ENCODE measurements at regions not wholly inside any gene's neighbourhood (a gene's known extent, or its start where the extent isn't known, plus 50 kb on each side); places are given as distances from the start of the nearest gene placed in this dataset.
"Not testable (repeated sequence)": the region's sequence is repeated elsewhere in the genome, so short reads cannot be mapped to it uniquely, and the experiment has no call there.

GRCh38 chr20:11702721-11703518, 214.8 kb upstream of the BTBD3 start:
- H3K36me3 ChIP-seq = no peaks in the 10 kb centered on the region
- TF ChIP-seq CTCF (IDR thresholded peaks at IDR 0.05) = no peak

GRCh38 chr20:11705512-11705911, 212.2 kb upstream of the BTBD3 start:
- no peak for TF ChIP-seq CTCF (IDR thresholded peaks at IDR 0.05)
- Histone ChIP-seq H3K27ac (no peak overlapping the region), H3K4me1 (ENCODE audit: control insufficient read depth in 1 of 2, insufficient read depth in 1 of 2, low read depth in 1 of 2, low read length in 1 of 2) (no peaks in the 10 kb centered on the region), H3K9me3 (no peaks in the 10 kb centered on the region), H3K27me3 (no peaks in the 10 kb centered on the region), H3K4me3 (ENCODE audit: low read depth in 1 of 2, low read length in 1 of 2) (no peak overlapping the region), H3K36me3 (no peaks in the 10 kb centered on the region)

More at GRCh38 chr20:11702721-11703518, 214.8 kb upstream of the BTBD3 start:
- Histone ChIP-seq H3K4me1 (ENCODE audit: control insufficient read depth in 1 of 2, insufficient read depth in 1 of 2, low read depth in 1 of 2, low read length in 1 of 2) (no peaks in the 10 kb centered on the region), H3K27me3 (no peaks in the 10 kb centered on the region), H3K27ac (no peak overlapping the region), H3K4me3 (ENCODE audit: low read depth in 1 of 2, low read length in 1 of 2) (no peak overlapping the region), H3K9me3 (no peaks in the 10 kb centered on the region)

GRCh38 chr20:11708223-11708622, 209.5 kb upstream of the BTBD3 start:
- not testable (repeated sequence) for H3K27ac ChIP-seq; H3K27me3 ChIP-seq; H3K4me3 ChIP-seq (ENCODE audit: low read depth in 1 of 2, low read length in 1 of 2); H3K4me1 ChIP-seq (ENCODE audit: control insufficient read depth in 1 of 2, insufficient read depth in 1 of 2, low read depth in 1 of 2, low read length in 1 of 2); H3K36me3 ChIP-seq; H3K9me3 ChIP-seq

- no peaks in the 10 kb centered on the region for H3K27me3 ChIP-seq
- H3K9me3 ChIP-seq = no peaks in the 10 kb centered on the region
- H3K4me3 ChIP-seq (ENCODE audit: low read depth in 1 of 2, low read length in 1 of 2) = no peak overlapping the region
- H3K36me3 ChIP-seq = no peaks in the 10 kb centered on the region
- H3K4me1 ChIP-seq (ENCODE audit: control insufficient read depth in 1 of 2, insufficient read depth in 1 of 2, low read depth in 1 of 2, low read length in 1 of 2) = no peaks in the 10 kb centered on the region
- TF ChIP-seq CTCF (IDR thresholded peaks at IDR 0.05) = no peak
- H3K27ac ChIP-seq = no peak overlapping the region
Measured at GRCh38 chr20:11711214-11711613, 206.5 kb upstream of the BTBD3 start.

- H3K4me3 ChIP-seq (ENCODE audit: low read depth in 1 of 2, low read length in 1 of 2) = no peak overlapping the region
- H3K27me3 ChIP-seq = no peaks in the 10 kb centered on the region
- TF ChIP-seq CTCF (IDR thresholded peaks at IDR 0.05) = no peak
- no peaks in the 10 kb centered on the region for H3K9me3 ChIP-seq
- no peaks in the 10 kb centered on the region for H3K4me1 ChIP-seq (ENCODE audit: control insufficient read depth in 1 of 2, insufficient read depth in 1 of 2, low read depth in 1 of 2, low read length in 1 of 2)
- no peak overlapping the region for H3K27ac ChIP-seq
- H3K36me3 ChIP-seq = no peaks in the 10 kb centered on the region
Measured at GRCh38 chr20:11712639-11713160, 205.0 kb upstream of the BTBD3 start.

- no peak overlapping the region for H3K27ac ChIP-seq
- H3K36me3 ChIP-seq = no peaks in the 10 kb centered on the region
- no peak for TF ChIP-seq CTCF (IDR thresholded peaks at IDR 0.05)
- H3K27me3 ChIP-seq = no peaks in the 10 kb centered on the region
- H3K4me3 ChIP-seq (ENCODE audit: low read depth in 1 of 2, low read length in 1 of 2) = no peak overlapping the region
- H3K4me1 ChIP-seq (ENCODE audit: control insufficient read depth in 1 of 2, insufficient read depth in 1 of 2, low read depth in 1 of 2, low read length in 1 of 2) = no peaks in the 10 kb centered on the region
- no peaks in the 10 kb centered on the region for H3K9me3 ChIP-seq
Measured at GRCh38 chr20:11714886-11715285, 202.8 kb upstream of the BTBD3 start.
